Trophoblast cell (in vitro differentiated cells and primary cell): ENCODE measurements at regions not wholly inside any gene's neighbourhood (a gene's known extent, or its start where the extent isn't known, plus 50 kb on each side); places are given as distances from the start of the nearest gene placed in this dataset.
"Not testable (repeated sequence)": the region's sequence is repeated elsewhere in the genome, so short reads cannot be mapped to it uniquely, and the experiment has no call there.

Experiments used
- DNase-seq, 2 donors: peaks; one replicate each; pipeline ENCODE4 v3.0.0-alpha.2; 2016
- H2AFZ ChIP-seq: 2 replicates; pipeline ENCODE4 v1.6.1; 2013; ENCODE audit warnings: low read length, moderate library complexity, mild to moderate bottlenecking; ENCODE audit not compliant: insufficient read depth, poor library complexity
- H2AK5ac ChIP-seq: 2 replicates; pipeline ENCODE4 v1.6.1; 2013; ENCODE audit warnings: mild to moderate bottlenecking, low read length
- H2BK120ac ChIP-seq: 2 replicates; pipeline ENCODE4 v1.6.1; 2013; ENCODE audit warnings: low read length, mild to moderate bottlenecking, moderate library complexity; ENCODE audit not compliant: insufficient read depth, poor library complexity
- H2BK12ac ChIP-seq: 2 replicates; pipeline ENCODE4 v1.6.1; 2013; ENCODE audit warnings: mild to moderate bottlenecking, low read length, moderate library complexity
- H2BK5ac ChIP-seq: 2 replicates; pipeline ENCODE4 v1.6.1; 2013; ENCODE audit warnings: low read length, low read depth, moderate library complexity, mild to moderate bottlenecking; ENCODE audit not compliant: poor library complexity
- H3K14ac ChIP-seq: 2 replicates; pipeline ENCODE4 v1.6.1; 2013; ENCODE audit warnings: mild to moderate bottlenecking, low read length
- H3K18ac ChIP-seq: 2 replicates; pipeline ENCODE4 v1.6.1; 2013; ENCODE audit warnings: mild to moderate bottlenecking, low read length
- H3K23ac ChIP-seq: 2 replicates; pipeline ENCODE4 v1.6.1; 2013; ENCODE audit warnings: low read length
- H3K27ac ChIP-seq: 2 replicates; pipeline ENCODE4 v1.5.1; 2013; ENCODE audit warnings: low read depth, mild to moderate bottlenecking, inconsistent platforms, low read length, moderate library complexity
- H3K27me3 ChIP-seq: 2 replicates; pipeline ENCODE4 v1.6.1; 2013; ENCODE audit warnings: inconsistent platforms, mild to moderate bottlenecking, low read length, moderate library complexity; ENCODE audit not compliant: insufficient read depth
- H3K36me3 ChIP-seq, 2 experiments: 1 replicate in 1 of 2; 2 replicates in 1 of 2; pipeline ENCODE4 v1.6.1; 2013; ENCODE audit warnings: low read length in 2 of 2, mild to moderate bottlenecking in 2 of 2, moderate library complexity in 1 of 2; ENCODE audit not compliant: insufficient read depth in 2 of 2, control insufficient read depth in 1 of 2
- H3K4ac ChIP-seq: 2 replicates; pipeline ENCODE4 v1.6.1; 2013; ENCODE audit warnings: low read depth, mild to moderate bottlenecking, low read length, moderate library complexity
- H3K4me1 ChIP-seq, 2 experiments: 1 replicate in 1 of 2; 2 replicates in 1 of 2; pipeline ENCODE4 v1.6.1; 2013; ENCODE audit warnings: low read length in 2 of 2, mild to moderate bottlenecking in 2 of 2, moderate library complexity in 1 of 2; ENCODE audit not compliant: insufficient read depth in 2 of 2, control insufficient read depth in 1 of 2
- H3K4me2 ChIP-seq: 2 replicates; pipeline ENCODE4 v1.6.1; 2013; ENCODE audit warnings: inconsistent platforms, mild to moderate bottlenecking, low read length, moderate library complexity
- H3K4me3 ChIP-seq: 2 replicates; pipeline ENCODE4 v1.5.1; 2013; ENCODE audit warnings: mild to moderate bottlenecking, low read depth, low read length, inconsistent platforms
- H3K79me1 ChIP-seq: one replicate; pipeline ENCODE4 v1.6.1; 2013; ENCODE audit warnings: low read length
- H3K79me2 ChIP-seq: 2 replicates; pipeline ENCODE4 v1.6.1; 2013; ENCODE audit warnings: low read length, mild to moderate bottlenecking; ENCODE audit not compliant: control insufficient read depth, insufficient read depth, poor library complexity
- H3K9ac ChIP-seq: 2 replicates; pipeline ENCODE4 v1.6.1; 2013; ENCODE audit warnings: mild to moderate bottlenecking, low read length
- H3K9me3 ChIP-seq: 2 replicates; pipeline ENCODE4 v1.6.1; 2013; ENCODE audit warnings: low read depth, mild to moderate bottlenecking, control low read depth, inconsistent platforms, low read length; ENCODE audit not compliant: insufficient read depth
- H4K12ac ChIP-seq: 2 replicates; pipeline ENCODE4 v1.6.1; 2013; ENCODE audit warnings: low read depth, mild to moderate bottlenecking, low read length, moderate library complexity
- H4K8ac ChIP-seq: 2 replicates; pipeline ENCODE4 v1.6.1; 2013; ENCODE audit warnings: low read depth, mild to moderate bottlenecking, low read length, moderate library complexity
- H4K91ac ChIP-seq: one replicate; pipeline ENCODE4 v1.6.1; 2013; ENCODE audit warnings: low read depth, mild to moderate bottlenecking, low read length, moderate library complexity
- WGBS: extraction: QIAGEN DNeasy Blood & Tissue Kit; methylation state at CpG from one replicate; pipeline ENCODE4 v1.1.7; 2013; ENCODE audit warnings: missing lambda C conversion rate; ENCODE audit not compliant: insufficient read length, insufficient coverage; ENCODE audit errors: extremely low coverage; 5-methylcytosine and 5-hydroxymethylcytosine counted together

DNA sequence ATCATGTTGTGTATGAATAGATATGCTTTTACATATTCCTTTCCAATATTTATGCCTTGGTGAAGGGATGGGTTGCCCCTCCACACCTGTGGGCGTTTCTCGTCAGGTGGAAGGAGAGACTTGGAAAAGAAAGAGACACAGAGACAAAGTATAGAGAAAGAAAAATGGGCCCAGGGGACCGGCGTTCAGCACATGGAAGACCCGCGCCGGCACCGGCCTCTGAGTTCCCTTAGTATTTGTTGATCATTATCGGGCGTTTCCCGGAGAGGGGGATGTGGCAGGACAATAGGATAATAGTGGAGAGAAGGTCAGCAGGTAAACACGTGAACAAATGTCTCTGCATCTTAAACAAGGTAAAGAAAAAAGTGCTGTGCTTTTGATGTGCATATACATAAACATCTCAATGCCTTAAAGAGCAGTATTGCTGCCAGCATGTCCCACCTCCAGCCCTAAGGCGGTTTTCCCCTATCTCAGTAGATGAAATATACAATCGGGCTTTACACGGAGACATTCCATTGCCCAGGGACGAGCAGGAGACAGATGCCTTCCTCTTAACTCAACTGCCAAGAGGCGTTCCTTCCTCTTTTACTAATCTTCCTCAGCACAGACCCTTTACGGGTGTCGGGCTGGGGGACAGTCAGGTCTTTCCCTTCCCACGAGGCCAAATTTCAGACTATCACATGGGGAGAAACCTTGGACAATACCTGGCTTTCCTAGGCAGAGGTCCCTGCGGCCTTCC lies 188.5 kb upstream of the F9 start:
- WGBS: no CpG with 5 or more reads among the region's 21 CpGs
- not testable (repeated sequence) for H2AFZ ChIP-seq, H3K79me1 ChIP-seq, H2BK120ac ChIP-seq, H3K4ac ChIP-seq, H3K18ac ChIP-seq, H3K79me2 ChIP-seq, H3K27ac ChIP-seq, H3K4me3 ChIP-seq, H2AK5ac ChIP-seq, H3K36me3 ChIP-seq, H4K91ac ChIP-seq, H4K8ac ChIP-seq, H3K4me2 ChIP-seq, H4K12ac ChIP-seq, H3K27me3 ChIP-seq, H2BK5ac ChIP-seq, H3K9me3 ChIP-seq, H2BK12ac ChIP-seq, H3K9ac ChIP-seq, H3K4me1 ChIP-seq, H3K23ac ChIP-seq, DNase-seq, H3K14ac ChIP-seq

DNA sequence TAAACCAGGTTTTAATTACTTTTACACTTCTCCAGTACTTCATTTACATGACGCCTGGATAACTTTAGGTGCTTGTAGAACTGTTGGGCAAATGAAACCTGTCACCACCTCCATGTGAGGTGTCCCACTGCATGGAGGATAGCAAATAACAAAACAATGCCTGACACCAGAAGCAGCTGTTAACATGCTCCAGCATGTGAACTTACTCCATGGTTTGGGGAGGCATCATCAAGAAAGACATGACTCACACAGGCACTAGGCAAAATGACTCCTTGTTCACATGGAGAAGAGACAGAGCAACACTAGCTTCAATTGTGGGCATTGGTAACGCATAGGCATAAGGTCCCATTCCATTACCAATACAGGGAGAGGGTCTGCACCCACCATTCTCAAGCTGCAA lies 198.1 kb upstream of the F9 start:
- no peak overlapping the region for H3K27ac ChIP-seq
- H3K36me3 ChIP-seq: no peaks in the 10 kb centered on the region
- no peak overlapping the region for H4K12ac ChIP-seq
- no peak for DNase-seq
- no peak overlapping the region for H3K4me2 ChIP-seq
- no peak overlapping the region for H2AK5ac ChIP-seq
- H3K23ac ChIP-seq: no peak overlapping the region
- no peaks in the 10 kb centered on the region for H3K79me1 ChIP-seq
- no peaks in the 10 kb centered on the region for H3K4me1 ChIP-seq
- H3K27me3 ChIP-seq: no peaks in the 10 kb centered on the region
- no peak overlapping the region for H2BK12ac ChIP-seq
- H3K14ac ChIP-seq: no peak overlapping the region
- no peak overlapping the region for H4K91ac ChIP-seq
- no peak overlapping the region for H4K8ac ChIP-seq
- H3K9ac ChIP-seq: no peak overlapping the region
- H2BK5ac ChIP-seq: no peak overlapping the region
- no peak overlapping the region for H3K4me3 ChIP-seq
- no peak overlapping the region for H3K4ac ChIP-seq
- H3K18ac ChIP-seq: no peak overlapping the region
- H2AFZ ChIP-seq: no peak overlapping the region
- H2BK120ac ChIP-seq: no peak overlapping the region
- no CpG with 5 or more reads among the region's 2 CpGs for WGBS
- H3K9me3 ChIP-seq: no peaks in the 10 kb centered on the region
- H3K79me2 ChIP-seq: no peaks in the 10 kb centered on the region

DNA sequence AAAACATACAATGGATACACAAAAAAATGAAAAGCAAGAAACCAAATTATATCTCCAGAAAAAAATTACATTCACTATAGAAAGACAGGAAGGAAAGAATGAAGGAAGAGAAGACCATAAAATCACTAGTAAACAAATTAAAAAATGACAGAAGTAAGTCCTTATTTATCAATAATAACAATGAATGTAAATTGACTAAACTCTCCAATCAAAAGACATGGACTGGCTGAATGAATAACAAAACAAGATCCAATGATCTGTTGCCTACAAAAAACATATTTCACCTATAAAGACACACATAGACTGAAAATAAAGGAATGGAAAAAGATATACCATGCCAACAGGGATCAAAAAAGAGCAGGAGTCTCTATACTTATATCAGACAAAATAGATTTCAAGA lies 203.2 kb upstream of the F9 start:
- Histone ChIP-seq H2BK120ac (no peak overlapping the region), H3K27ac (no peak overlapping the region), H3K9me3 (no peaks in the 10 kb centered on the region), H4K12ac (no peak overlapping the region), H4K8ac (no peak overlapping the region), H3K79me1 (no peaks in the 10 kb centered on the region), H3K27me3 (no peaks in the 10 kb centered on the region), H3K23ac (no peak overlapping the region), H2BK12ac (no peak overlapping the region), H3K4me2 (no peak overlapping the region), H4K91ac (no peak overlapping the region), H2AFZ (no peak overlapping the region), H3K36me3 (no peaks in the 10 kb centered on the region), H3K14ac (no peak overlapping the region), H3K4ac (no peak overlapping the region), H3K79me2 (no peaks in the 10 kb centered on the region), H3K4me3 (no peak overlapping the region), H2BK5ac (no peak overlapping the region), H2AK5ac (no peak overlapping the region), H3K18ac (no peak overlapping the region), H3K4me1 (no peaks in the 10 kb centered on the region), H3K9ac (no peak overlapping the region)
- DNase-seq: no peak

DNA sequence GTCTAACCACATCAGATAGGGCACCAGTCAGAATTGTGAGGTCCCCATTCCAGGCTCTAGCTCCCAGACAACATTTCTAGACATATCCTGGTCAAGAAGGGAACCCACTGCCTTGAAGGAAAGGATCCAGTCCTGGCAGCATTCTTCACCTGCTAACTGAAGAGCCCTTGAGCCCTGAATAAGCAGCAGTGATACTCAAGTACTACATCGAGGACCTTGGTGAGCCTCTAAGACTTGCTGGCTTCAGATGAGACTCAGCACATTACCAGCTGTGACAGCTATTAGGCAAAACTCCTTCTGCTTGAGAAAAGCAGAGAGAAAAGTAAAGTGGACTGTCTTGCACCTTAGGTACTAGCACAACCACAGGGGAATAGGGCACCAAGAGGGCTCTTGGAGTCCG lies 205.8 kb upstream of the F9 start:
- no CpG with 5 or more reads among the region's 2 CpGs for WGBS
- no peaks in the 10 kb centered on the region for H3K9me3 ChIP-seq

More for the DNA sequence above, 205.8 kb upstream of the F9 start:
- Histone ChIP-seq H2AK5ac (no peak overlapping the region), H4K8ac (no peak overlapping the region), H4K12ac (no peak overlapping the region), H3K27ac (no peak overlapping the region), H3K27me3 (no peaks in the 10 kb centered on the region), H3K18ac (no peak overlapping the region), H3K79me1 (no peaks in the 10 kb centered on the region), H2BK120ac (no peak overlapping the region), H3K4me2 (no peak overlapping the region), H2AFZ (no peak overlapping the region), H3K79me2 (no peaks in the 10 kb centered on the region), H3K23ac (no peak overlapping the region), H2BK5ac (no peak overlapping the region), H3K4ac (no peak overlapping the region), H3K9ac (no peak overlapping the region), H3K14ac (no peak overlapping the region), H4K91ac (no peak overlapping the region), H3K4me1 (no peaks in the 10 kb centered on the region), H2BK12ac (no peak overlapping the region), H3K4me3 (no peak overlapping the region), H3K36me3 (no peaks in the 10 kb centered on the region)
- no peak for DNase-seq
